Astrocyte of the cerebellum (primary cell): ENCODE measurements at regions not wholly inside any gene's neighbourhood (a gene's known extent, or its start where the extent isn't known, plus 50 kb on each side); places are given as distances from the start of the nearest gene placed in this dataset.
"Not testable (repeated sequence)": the region's sequence is repeated elsewhere in the genome, so short reads cannot be mapped to it uniquely, and the experiment has no call there.

ENCODE experiments used
- DNase-seq: peaks from one replicate; pipeline ENCODE4 v3.0.0-alpha.2; 2011; ENCODE audit warnings: low read depth
- H3K4me3 ChIP-seq: 2 replicates; pipeline ENCODE4 v1.5.1; 2011; ENCODE audit warnings: mild to moderate bottlenecking, low read depth, low read length, moderate library complexity
- CTCF ChIP-seq: IDR thresholded peaks from 2 replicates; pipeline ENCODE4 v1.5.1; 2012; ENCODE audit warnings: low read length, low read depth, moderate library complexity, mild to moderate bottlenecking; ENCODE audit errors: missing control alignments
- in situ Hi-C: cut with HindIII; loops from 2 replicates; pipeline ENCODE4 v1.10.0; 2017; ENCODE audit warnings: low sequenced_read_pairs

- in situ Hi-C loops: loop anchor here (5.0 kb wide), 1 partner anchor 47 kb away; no protein-coding TSS in a partner anchor
- DNase-seq: no peak
- no peak overlapping the region for H3K4me3 ChIP-seq
- no peak for TF ChIP-seq CTCF
Observed at GRCh38 chr13:111629457-111629856, 309.0 kb downstream of the TEX29 start.

GRCh38 chr13:111629926-111630325 lies 309.5 kb downstream of the TEX29 start:
- no peak for DNase-seq
- H3K4me3 ChIP-seq: no peak overlapping the region
- in situ Hi-C loops: loop anchor here (5.0 kb wide), 1 partner anchor 48 kb away; no protein-coding TSS in a partner anchor
- no peak for TF ChIP-seq CTCF

- TF ChIP-seq CTCF: no peak
- in situ Hi-C loops: no loop called here
- no peak for DNase-seq
- no peak overlapping the region for H3K4me3 ChIP-seq
Observed at GRCh38 chr13:111630406-111630805, 310.0 kb downstream of the TEX29 start.

GRCh38 chr13:111631271-111631670 lies 310.8 kb downstream of the TEX29 start:
- DNase-seq, in situ Hi-C loops, H3K4me3 ChIP-seq: not testable (repeated sequence)

GRCh38 chr13:111632906-111633305 lies 312.5 kb downstream of the TEX29 start:
- DNase-seq: no peak
- no peak overlapping the region for H3K4me3 ChIP-seq
- TF ChIP-seq CTCF: no peak
- in situ Hi-C loops: no loop called here

GRCh38 chr13:111633401-111633800 lies 313.0 kb downstream of the TEX29 start:
- in situ Hi-C loops: no loop called here
- TF ChIP-seq CTCF: no peak

GRCh38 chr13:111634410-111634809 lies 314.0 kb downstream of the TEX29 start:
- DNase-seq: no peak
- no peak overlapping the region for H3K4me3 ChIP-seq
- TF ChIP-seq CTCF: no peak
- in situ Hi-C loops: no loop called here

More at GRCh38 chr13:111633401-111633800, 313.0 kb downstream of the TEX29 start:
- DNase-seq: no peak
- H3K4me3 ChIP-seq: no peak overlapping the region
